ENCODE measurements at regions not wholly inside any gene's neighbourhood (a gene's known extent, or its start where the extent isn't known, plus 50 kb on each side); places are given as distances from the start of the nearest gene placed in this dataset.

GRCh38 chr11:122024278-122024677 is 91.7 kb downstream of the BLID start:
- in situ Hi-C loops (cut with HindIII; ENCODE audit: extremely low pct_ligation_motif_present, low pct_unique_long_range_greater_than_20kb) (loop anchor here (10.0 kb wide), 1 partner anchor 369 kb away; no protein-coding TSS in a partner anchor), intact Hi-C loops (cut with micrococcal nuclease; ENCODE audit: unreplicated experiment) (no loop called here)
- ATAC-seq, result no peak
- 19% methylated on average over 3 of the region's 3 CpGs for WGBS (ENCODE audit: low lambda C conversion rate)
- no peak for FAIRE-seq
- no TSS peak for BruUV-seq (replicated peaks)
- Histone ChIP-seq H3K9ac (ENCODE audit: insufficient read depth, low read depth, low read length) (no peak overlapping the region), H2AFZ (ENCODE audit: low read length) (no peak overlapping the region), H3K27ac (ENCODE audit: extremely low read length, insufficient read depth, low read length) (no peak overlapping the region), H3K9me3 (ENCODE audit: low read length) (no peaks in the 10 kb centered on the region), H4K20me1 (ENCODE audit: insufficient read depth, low read length) (no peaks in the 10 kb centered on the region), H3K79me2 (ENCODE audit: insufficient read depth, low read length) (no peaks in the 10 kb centered on the region), H3K4me2 (ENCODE audit: low read depth, low read length) (no peak overlapping the region), H3K4me1 (ENCODE audit: insufficient read depth, low read length) (no peaks in the 10 kb centered on the region), H3K36me3 (replicated peaks in 1 of 2; ENCODE audit: control insufficient read depth in 1 of 2, insufficient read depth in 2 of 2, low read length in 2 of 2) (no peaks in the 10 kb centered on the region), H3K27me3 (ENCODE audit: control insufficient read depth in 1 of 2, insufficient read depth in 2 of 2, low read length in 2 of 2) (no peaks in the 10 kb centered on the region), H3K4me3 (replicated peaks in 1 of 3; ENCODE audit: insufficient read depth in 1 of 3, low read depth in 2 of 3, low read length in 3 of 3) (no peak overlapping the region)
- TF ChIP-seq TMF1 (CRISPR knock-in tag; IDR thresholded peaks at IDR 0.05; ENCODE audit: low read depth) (no peak), LBX2 (CRISPR knock-in tag; IDR thresholded peaks at IDR 0.05; ENCODE audit: borderline replicate concordance) (no peak), ATF6 (CRISPR knock-in tag; conservative IDR thresholded peaks at IDR 0.05) (no peak), MTA1 (CRISPR knock-in tag; IDR thresholded peaks at IDR 0.05; ENCODE audit: borderline replicate concordance) (no peak)
- ChIA-PET CTCF (ENCODE audit: low intra/inter-chr PET ratio, low total read pairs) (no interaction called here), POLR2A (no interaction called here)
- no peak for DNase-seq (ENCODE audit: low spot score)

- H3K9me3 ChIP-seq (ENCODE audit: low read length), result no peaks in the 10 kb centered on the region
- no peaks in the 10 kb centered on the region for H3K4me1 ChIP-seq (ENCODE audit: insufficient read depth, low read length)
- no peak overlapping the region for H3K27ac ChIP-seq (ENCODE audit: extremely low read length, insufficient read depth, low read length)
- no peaks in the 10 kb centered on the region for H3K36me3 ChIP-seq (replicated peaks in 1 of 2; ENCODE audit: control insufficient read depth in 1 of 2, insufficient read depth in 2 of 2, low read length in 2 of 2)
- H4K20me1 ChIP-seq (ENCODE audit: insufficient read depth, low read length), result no peaks in the 10 kb centered on the region
- intact Hi-C loops (cut with micrococcal nuclease; ENCODE audit: unreplicated experiment), result no loop called here
- POLR2A ChIA-PET, result no interaction called here
- ATAC-seq (no peak), DNase-seq (ENCODE audit: low spot score) (no peak), FAIRE-seq (no peak)
- H3K9ac ChIP-seq (ENCODE audit: insufficient read depth, low read depth, low read length), result no peak overlapping the region
- CTCF ChIA-PET (ENCODE audit: low intra/inter-chr PET ratio, low total read pairs), result no interaction called here
- no TSS peak for BruUV-seq (replicated peaks)
- no peak overlapping the region for H3K4me2 ChIP-seq (ENCODE audit: low read depth, low read length)
- in situ Hi-C loops (cut with HindIII; ENCODE audit: extremely low pct_ligation_motif_present, low pct_unique_long_range_greater_than_20kb), result loop anchor here (10.0 kb wide), 1 partner anchor 369 kb away; no protein-coding TSS in a partner anchor
- no peak overlapping the region for H2AFZ ChIP-seq (ENCODE audit: low read length)
- H3K27me3 ChIP-seq (ENCODE audit: control insufficient read depth in 1 of 2, insufficient read depth in 2 of 2, low read length in 2 of 2), result no peaks in the 10 kb centered on the region
- 38% methylated on average over 8 of the region's 8 CpGs for WGBS (ENCODE audit: low lambda C conversion rate)
- no peak overlapping the region for H3K4me3 ChIP-seq (replicated peaks in 1 of 3; ENCODE audit: insufficient read depth in 1 of 3, low read depth in 2 of 3, low read length in 3 of 3)
- H3K79me2 ChIP-seq (ENCODE audit: insufficient read depth, low read length), result no peaks in the 10 kb centered on the region
- TF ChIP-seq ZNF138 (CRISPR knock-in tag; IDR thresholded peaks at IDR 0.05; ENCODE audit: low read depth) (no peak), GTF3A (CRISPR knock-in tag; conservative IDR thresholded peaks at IDR 0.05) (no peak), ZNF329 (CRISPR knock-in tag; IDR thresholded peaks at IDR 0.05; ENCODE audit: low read depth) (no peak), SUZ12 (IDR thresholded peaks at IDR 0.05; ENCODE audit: low read depth, low read length) (no peak), ZNF558 (CRISPR knock-in tag; IDR thresholded peaks at IDR 0.05; ENCODE audit: borderline replicate concordance) (no peak), SMAD3 (CRISPR knock-in tag; IDR thresholded peaks at IDR 0.05) (no peak), ZNF562 (CRISPR knock-in tag; IDR thresholded peaks at IDR 0.05; ENCODE audit: borderline replicate concordance) (no peak)
Measured at GRCh38 chr11:122023614-122024250, 92.3 kb downstream of the BLID start.

Measured in HepG2 (cell line).